PC-3 (cell line): ENCODE measurements at regions not wholly inside any gene's neighbourhood (a gene's known extent, or its start where the extent isn't known, plus 50 kb on each side); places are given as distances from the start of the nearest gene placed in this dataset.

ENCODE experiments used
- CTCF ChIP-seq: fragments of 300-600 bp; sonication (generic); conservative IDR thresholded peaks from 2 replicates; pipeline ENCODE4 v1.5.1; 2017; ENCODE audit warnings: antibody characterized with exemption, low read depth, mild to moderate bottlenecking, low read length
- EZH2 ChIP-seq: fragments of 300-600 bp; sonication (generic); IDR thresholded peaks from one replicate; pipeline ENCODE4 v1.6.1; 2017; ENCODE audit warnings: antibody characterized with exemption, mild to moderate bottlenecking, low read length; ENCODE audit not compliant: unreplicated experiment
- EZH2phosphoT487 ChIP-seq: fragments of 300-600 bp; sonication (generic); IDR thresholded peaks from 2 replicates; pipeline ENCODE4 v1.6.1; 2018; ENCODE audit warnings: mild to moderate bottlenecking, antibody characterized with exemption, low read length, borderline replicate concordance

- TF ChIP-seq EZH2 = peak; percentile 48
- no peak for TF ChIP-seq CTCF
- TF ChIP-seq EZH2phosphoT487 = no peak
These were observed 318.5 kb downstream of the ALG10 start for GRCh38 chr12:34340534-34341361.
